Right renal cortex interstitium (tissue), 3 donors: ENCODE measurements at regions not wholly inside any gene's neighbourhood (a gene's known extent, or its start where the extent isn't known, plus 50 kb on each side); places are given as distances from the start of the nearest gene placed in this dataset.
"Not testable (repeated sequence)": the region's sequence is repeated elsewhere in the genome, so short reads cannot be mapped to it uniquely, and the experiment has no call there.

ENCODE experiments used
- DNase-seq, 3 donors: peaks; one replicate each; pipeline ENCODE4 v3.0.0-alpha.2; 2013; ENCODE audit warnings: low read depth in 3 of 3, low spot score in 2 of 3

DNA sequence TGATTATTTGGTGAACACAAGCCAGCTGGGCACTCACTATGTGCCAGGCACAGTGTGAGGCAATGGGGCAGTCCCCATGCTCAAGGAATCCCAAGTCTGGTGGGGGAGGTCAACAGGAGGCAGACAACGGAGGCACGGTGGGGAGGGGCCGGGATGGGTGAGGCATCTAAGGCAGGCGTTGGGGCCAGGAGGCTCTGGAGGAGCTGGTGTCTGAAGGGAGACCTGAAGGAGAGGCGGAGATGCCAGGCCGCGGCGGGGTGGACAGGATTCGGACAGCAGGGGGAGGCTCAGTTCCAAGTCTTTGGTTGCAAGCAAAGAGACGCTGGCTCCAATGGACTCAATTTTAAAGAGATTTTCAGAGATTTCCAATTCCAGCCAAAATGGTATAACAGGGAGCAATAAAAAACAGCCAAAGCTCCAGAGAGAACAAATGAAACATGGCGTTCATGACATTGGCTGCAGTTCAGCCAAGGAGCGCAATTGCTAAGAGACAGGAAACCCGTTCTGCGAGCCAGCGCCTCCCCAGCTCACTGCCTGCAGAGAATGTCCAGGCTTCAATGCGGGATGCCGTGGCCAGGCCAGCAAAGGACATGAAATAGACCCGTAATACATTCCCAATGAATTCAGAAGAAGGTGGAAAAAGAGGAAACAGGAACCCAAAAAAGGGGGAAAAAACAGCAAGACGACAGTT lies 105.2 kb upstream of the LRPAP1 start:
- DNase-seq, result no peak

DNA sequence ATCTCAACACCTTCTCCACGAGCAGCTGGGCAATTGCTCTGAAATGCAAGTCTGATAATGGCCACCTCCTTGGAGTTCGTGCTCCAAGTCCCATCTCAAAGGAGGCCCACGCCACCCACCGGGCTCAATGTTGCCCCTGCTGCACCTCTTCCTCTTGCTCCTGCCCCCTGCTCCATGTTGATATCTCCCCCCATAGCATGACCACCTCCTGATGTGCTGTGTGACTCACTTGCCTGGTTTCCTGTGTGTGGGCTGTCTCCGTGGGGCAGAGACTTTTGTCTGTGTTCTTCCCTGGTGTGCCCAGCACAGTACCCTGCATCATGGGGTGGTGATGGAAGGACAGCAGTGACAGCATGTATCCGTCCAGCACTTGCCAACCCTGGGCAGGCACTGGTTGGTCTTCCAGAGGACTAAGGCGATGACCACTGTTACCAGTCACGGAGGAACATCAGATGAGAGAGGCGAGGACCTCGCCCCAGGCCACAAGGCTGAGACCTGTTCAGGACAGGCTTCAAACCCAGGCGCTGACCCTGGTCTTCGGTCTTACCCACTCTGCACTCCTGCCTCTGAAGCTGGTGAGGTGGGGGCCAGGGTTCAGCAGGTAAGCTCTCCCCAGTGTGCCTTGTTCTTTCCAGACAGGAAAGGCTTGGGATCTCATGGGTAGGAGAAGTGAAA lies 104.6 kb upstream of the LRPAP1 start:
- no peak for DNase-seq

DNA sequence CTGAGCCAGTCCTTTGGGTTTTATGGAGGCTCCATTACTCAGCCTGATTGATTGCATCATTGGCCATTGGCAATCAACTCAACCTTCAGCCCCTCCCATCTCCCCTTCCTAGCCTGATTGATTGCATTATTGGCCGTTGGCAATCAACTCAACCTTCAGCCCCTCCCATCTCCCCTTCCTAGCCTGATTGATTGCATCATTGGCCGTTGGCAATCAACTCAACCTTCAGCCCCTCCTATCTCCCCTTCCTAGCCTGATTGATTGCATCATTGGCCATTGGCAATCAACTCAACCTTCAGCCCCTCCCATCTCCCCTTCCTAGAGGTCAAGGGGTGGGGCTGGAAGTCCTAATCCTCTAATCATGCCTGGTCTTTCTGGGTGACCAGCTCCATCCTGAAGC lies 103.8 kb upstream of the LRPAP1 start:
- not testable (repeated sequence) for DNase-seq

DNA sequence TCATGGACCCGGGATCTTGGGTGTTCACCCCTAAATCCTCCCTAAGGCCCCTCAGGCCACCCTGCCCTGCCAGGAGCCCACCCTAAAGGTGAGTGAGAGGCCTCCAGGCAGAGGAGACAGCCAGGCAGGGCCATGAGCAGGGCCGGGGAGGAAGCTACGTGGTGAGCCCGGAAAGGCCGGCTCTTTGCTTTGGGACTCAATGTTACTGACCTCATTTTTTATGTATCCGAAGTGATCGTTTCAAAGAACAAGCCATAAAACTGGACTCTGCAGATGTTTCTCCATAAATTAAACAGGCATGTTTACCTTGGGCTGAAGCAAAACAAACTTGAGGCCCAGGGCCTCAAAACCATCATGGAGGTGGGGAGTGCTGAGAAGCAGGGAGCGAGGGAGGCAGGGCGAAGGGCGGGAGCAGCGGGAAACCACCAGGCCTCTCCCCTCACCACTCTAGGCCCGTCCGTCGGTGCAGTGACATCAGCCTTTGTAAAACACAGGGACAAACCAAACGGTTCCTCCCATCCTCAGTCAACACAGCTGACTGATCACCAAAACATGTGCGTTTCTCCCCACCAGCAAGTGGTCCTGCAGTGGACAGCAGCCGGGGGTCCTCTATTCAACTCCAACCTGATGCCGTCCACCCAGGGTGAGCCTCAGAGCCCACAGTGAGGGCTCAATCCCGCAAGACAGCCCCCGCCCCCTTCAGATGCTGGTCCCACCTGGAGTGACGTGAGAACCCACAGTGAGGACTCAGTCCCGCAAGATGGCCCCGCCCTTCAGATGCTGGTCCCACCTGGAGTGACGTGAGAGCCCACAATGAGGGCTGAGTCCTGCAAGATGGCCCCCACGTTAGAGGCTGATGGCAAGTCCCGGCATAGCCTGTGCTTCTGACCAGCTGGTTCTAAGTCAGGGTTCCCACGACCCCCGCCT lies 102.9 kb upstream of the LRPAP1 start:
- DNase-seq, result no peak

DNA sequence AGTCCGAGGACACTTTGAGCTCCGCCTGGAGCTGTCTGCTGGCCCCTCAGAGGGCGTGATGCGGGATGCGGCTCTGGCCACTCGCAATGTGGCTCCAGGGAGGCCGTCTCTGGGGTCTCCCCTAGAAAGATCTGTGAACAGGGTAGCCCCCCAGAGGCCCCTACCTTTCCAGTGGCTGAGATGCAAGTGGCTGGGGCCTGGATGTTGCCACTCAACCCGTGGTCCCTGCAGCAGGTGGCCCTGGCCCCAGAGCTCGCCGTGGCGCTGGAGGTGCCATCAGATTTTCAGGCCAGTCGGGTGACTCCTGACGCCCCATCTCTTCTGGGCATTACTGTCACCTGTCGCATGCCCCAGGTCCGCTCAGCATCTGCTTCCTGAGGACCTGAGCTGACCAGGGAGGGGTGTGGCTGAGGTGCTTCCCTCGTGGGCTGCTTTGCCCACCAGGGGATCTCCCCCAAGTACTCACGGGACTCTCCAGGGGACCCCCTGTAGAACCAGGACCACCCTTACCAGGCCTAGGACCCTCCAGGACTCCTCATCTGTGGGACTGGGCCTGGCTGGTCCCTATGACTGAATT lies 102.1 kb upstream of the LRPAP1 start:
- no peak for DNase-seq

DNA sequence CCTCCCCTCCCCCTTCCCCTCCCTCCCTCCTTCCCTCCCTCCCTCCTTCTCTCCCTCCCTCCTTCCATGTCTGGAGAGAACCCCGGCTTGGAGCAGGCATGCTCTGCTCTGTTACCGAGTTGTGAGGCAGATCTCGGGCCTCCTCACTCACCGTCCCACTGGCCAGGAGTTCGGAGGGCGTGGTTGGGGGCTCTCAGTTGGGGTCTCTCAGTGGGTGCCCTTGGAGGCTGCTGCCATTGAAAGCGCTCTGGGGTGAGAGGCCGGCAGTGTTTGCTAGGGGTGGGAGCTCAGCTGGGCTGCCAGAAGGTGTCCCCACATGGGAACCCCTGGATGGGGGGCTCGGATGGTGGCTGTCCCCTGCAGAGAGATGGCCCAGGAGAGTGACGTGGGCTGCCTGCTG lies 101.1 kb upstream of the LRPAP1 start:
- DNase-seq, result not testable (repeated sequence)

DNA sequence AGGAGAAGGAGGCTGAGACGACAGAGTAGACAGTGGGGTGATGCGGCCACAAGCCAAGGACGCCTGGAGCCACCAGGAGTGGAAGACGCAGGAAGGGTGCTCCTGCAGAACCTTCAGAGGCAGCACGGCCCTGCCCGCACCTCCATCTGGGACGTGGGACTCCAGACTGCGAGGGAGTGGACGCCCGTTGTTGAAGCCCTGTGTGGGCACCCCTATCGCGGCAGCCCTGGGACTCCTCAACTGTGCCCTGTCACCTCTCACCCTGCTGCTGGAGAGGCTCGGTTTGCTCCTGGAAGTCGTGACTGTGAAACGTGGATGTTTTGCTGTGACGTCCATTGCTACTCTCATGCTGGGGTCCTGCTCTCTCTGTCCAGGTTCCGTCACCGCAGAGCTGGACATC lies 100.6 kb upstream of the LRPAP1 start:
- not testable (repeated sequence) for DNase-seq

DNA sequence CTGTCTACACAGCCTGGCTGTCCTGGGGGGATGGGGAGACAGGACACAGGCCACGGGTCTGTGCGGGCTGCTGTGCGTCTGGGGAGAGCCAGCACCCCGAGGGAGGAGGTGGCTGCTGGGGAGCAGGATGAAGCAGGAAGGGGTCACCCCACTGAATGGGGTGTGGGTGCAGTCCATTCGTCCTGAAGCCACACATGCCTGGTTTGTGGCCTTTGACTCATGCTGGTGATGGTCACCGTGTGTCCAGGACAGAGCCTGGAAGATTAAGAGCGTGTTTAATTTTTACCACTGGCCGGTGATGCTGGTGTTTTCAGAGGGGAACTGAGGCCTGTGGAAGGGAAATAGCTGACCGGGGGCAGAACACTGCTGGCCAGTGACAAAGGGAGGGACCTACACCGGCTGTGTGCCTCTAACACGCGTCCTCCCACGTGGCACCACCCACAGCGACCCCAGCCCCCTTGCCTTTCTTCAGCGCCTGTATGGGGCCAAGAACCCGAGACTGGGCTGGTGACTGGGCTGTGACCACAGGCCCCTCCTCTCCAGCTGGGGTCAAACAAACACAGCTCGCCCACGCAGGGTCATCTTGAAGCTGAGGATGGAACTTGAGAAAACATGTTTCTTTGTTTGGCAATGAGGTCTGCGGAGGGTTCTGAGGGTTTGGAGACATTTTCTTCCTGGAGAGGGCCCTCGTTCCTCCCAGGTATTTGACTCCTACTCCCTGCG lies 99.5 kb upstream of the LRPAP1 start:
- not testable (repeated sequence) for DNase-seq

DNA sequence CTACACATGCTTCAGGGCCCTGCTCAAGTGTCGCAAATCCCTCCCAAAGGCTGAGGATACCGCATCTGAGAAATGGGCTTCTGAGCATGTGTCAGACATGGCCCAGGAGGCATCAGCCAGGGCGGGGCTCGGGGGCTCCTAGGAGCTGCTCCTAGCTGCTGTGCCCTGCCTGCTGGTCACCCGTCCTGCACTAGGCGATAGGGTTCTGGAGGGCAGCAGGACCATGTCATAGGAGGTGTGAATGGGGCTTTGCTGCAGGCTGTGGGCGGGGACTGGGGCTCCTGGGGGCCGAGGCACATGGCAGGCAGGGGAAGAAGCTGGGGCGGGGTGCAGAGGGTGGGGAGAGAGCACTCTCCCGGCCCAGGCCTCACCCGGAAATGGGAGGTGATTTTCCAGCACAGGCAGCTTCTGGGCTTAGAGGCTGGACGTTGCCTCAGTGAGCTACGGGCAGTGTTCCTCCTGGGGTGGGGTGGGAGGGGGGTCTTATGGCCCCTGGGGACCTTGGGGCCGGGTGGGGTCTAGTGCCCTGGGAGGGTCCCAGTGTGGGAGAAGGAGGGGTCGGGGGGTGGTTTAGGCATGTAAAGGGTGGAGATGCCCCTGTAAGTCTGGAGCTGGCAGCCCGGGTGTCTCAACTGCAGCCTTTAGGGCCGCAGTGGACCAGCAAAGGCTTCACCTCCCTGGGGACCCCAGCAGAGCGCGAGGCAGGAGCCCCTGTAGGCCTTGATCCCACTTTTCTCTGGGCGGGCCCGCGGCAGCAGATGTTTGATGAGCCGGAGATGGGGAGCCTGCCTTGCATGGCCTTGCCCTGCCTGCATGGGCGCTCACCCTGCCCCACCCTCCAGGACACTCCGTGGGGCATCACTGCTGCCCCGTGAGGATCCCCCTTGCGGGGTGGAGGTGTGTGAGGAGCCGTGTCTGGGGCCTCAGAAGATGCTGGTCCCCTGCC lies 98.6 kb upstream of the LRPAP1 start:
- no peak for DNase-seq

DNA sequence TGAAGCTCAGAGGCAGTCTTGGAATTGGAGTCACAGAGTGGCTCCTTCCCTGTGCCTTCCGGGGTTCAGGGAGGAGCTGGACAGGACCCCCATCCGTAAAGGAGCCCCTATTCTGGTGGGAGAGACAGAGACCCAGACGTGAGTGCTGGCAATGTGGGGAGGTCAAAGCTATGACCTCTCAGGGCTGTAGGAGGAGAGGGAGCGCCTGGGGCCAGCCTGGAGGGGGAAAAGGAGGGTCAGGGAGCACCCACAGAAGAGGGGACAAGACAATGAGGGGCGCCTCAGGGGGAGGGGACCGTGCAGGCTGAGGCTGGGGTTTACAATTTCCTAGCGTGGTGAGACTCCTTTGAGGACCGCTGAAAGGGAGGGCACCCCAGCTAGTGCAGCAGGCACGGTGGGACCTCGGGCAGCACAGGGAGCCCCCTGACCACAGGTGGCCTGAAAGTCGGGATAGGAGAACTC lies 97.9 kb upstream of the LRPAP1 start:
- no peak for DNase-seq

DNA sequence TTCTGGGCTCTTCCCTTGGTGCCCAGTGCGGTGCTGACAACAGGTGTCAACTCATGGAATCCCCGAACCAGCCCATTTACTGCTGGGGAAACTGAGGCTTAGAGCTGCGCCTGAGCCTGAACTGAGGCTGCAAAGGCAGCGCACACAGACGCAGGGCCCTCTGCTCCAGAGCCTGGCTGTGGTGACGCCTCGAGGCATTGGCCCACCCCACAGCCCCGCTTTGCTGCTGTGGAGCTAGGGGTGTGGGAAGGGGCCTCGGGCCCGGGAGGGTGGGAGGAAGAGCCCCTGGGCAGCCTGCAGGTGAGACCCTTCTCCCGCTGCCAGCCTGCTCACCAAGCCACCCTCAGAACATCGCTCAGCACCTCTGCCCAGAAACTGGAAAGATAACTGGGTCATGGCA lies 97.4 kb upstream of the LRPAP1 start:
- DNase-seq, result no peak

DNA sequence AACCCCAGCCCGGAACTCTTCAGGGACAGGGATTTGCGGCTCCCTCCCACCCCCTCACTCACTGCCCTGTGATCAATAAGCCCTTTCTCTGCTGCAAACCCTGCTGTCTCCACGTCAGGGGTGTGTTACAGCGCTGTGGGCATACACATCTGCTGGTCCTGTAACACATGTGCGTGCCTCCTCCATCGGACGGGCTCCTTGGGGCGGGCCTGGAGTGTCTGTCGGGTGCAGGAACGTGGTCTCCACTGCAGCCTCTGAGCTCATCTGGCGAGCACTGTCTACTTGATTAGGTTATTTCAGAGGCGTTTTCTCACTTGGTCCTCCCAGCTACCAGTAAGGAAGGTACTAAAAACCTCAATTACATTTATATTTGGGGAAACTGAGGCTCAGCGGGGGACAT lies 97.0 kb upstream of the LRPAP1 start:
- not testable (repeated sequence) for DNase-seq

DNA sequence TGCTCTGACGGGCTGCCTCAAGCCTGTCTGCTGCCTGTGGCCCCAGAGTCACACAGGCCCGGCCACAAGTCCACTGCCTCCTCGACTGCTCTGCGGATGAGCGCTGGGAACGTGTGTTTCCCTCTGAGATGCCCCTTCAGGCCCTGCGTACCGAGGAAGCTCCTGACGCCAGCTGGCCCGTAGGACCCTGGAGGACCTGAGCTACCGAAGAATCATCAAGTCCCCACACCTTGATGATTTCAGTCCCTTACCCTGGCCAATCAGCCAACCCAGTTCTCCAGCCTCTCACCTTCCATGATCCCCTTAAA lies 96.6 kb upstream of the LRPAP1 start:
- DNase-seq, result no peak

DNA sequence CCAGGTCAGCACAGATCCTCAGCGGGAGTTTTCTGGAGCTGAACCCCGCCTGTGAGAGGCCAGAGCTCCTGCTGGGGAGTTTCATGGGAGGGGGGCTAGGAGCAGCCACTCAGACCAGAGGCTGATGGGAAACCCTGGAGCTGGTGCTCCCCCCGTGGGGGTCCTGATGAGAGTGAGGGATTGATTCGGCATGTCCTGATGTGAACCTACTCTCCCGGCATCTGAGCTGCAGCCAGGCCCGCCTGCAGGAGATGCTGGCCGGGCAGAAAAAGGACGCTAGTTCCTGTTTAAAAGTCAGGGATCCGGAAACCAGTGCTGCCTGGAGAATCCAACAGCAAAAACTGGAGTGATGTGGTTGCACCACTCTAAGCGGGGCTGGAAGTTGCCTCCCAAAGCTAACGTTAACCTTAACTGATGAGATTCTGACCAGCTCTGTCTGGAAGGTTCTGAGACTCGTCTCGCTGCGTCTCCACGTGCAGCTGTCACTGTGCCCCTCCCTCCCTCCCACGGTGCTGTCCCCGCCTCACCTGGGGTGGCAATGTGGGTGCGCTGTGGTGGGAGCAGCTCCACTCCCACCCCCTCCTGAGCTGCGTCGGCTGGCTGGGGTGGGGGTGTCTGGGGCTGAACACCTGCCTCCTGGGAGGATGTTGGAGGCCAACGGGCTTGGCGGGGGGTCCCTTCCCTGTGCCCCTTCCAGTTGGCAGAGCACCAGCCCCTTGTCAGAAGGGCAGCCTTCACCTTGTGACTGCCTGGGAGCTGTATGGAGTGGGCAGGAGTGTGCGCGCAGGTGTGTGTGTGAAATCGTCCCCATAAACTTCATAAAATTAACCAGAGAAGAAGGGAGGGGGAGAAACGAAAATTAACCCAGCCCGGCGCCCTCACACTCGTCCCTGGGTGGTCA lies 96.0 kb upstream of the LRPAP1 start:
- DNase-seq, result not testable (repeated sequence)

DNA sequence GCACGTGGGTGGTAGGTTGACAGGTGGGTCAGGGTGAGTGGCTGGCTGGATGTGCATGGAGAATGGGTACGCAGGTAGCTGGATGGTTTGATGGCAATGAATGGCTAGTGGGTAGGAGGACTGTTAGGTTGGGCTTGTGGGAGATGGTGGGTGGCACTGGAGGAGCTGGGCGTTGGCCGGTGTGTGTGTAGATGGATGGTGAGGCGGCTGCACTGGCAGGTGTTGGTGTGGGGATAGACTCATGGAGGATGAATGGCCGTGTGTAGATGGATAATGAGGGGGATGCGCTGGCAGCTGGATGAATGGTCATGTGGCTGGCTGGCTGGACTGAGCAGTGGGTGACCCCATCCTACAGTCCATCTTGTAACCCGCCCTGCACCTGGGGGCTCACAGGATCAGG lies 95.2 kb upstream of the LRPAP1 start:
- DNase-seq, result not testable (repeated sequence)

DNA sequence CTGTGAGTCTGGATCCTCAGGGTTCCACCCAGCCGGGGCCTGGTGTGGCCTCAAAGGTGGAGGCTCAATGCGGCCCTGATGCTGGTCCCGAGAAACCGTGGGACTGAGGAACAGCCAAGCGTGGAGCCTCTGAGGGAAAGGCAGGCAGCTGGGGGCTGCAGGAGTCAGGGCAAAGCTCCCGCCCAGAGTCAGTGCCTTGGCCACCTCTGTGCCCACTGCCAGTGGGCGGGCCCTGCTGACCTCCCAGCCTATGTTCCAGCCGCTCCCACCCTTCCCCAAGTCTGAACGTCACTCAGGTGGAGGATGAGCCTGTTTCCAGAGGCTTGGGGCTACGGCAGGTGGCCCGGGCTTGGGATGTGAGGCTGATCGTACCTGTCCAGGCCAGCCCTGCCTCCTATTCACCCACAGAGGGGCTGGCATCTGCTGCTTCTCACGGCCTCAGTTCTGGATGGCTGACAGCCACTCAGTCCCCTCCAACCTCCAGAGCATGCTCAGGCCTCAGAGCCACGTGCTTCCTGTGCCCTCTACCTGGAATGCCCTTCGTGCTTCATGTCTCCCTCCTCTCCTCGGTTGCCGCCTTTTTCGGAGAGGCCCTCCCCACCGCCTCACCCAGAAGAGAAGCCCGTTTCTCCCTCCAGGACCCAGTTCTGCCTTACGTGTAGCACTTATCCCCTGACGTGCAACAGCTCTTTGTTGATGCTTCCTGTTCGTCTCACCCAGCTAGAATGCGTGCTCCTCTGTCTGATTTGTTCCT lies 94.1 kb upstream of the LRPAP1 start:
- not testable (repeated sequence) for DNase-seq

DNA sequence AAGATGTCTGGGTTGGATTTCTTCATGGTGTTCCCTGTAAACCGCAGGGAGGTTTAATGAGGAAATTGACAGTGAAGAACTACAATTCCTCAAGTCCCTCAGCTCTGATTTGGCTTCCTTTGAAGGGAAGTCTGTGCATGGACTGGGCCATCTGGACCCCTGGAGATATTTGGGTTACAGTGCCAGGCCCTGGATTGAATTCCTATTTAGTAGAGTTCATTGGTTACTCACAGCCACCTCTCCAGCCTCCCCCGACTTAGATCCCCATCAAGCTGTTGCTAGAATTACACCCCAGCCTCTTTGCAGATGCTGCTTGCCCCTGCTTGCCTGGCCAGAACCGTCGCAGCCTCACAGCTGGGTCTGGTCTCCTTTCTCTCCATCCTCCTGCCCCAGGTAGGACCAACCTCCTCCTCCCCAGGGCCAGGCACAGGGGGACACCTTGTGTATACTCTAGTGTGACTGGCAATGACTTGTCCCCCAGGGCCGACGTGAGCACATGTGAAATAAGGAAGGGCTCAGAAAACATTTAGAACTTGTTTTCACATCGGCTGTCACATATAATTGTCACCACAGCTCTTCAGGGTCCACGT lies 93.2 kb upstream of the LRPAP1 start:
- DNase-seq, result not testable (repeated sequence)
